ENCODE measurements at regions not wholly inside any gene's neighbourhood (a gene's known extent, or its start where the extent isn't known, plus 50 kb on each side); places are given as distances from the start of the nearest gene placed in this dataset.

DNA sequence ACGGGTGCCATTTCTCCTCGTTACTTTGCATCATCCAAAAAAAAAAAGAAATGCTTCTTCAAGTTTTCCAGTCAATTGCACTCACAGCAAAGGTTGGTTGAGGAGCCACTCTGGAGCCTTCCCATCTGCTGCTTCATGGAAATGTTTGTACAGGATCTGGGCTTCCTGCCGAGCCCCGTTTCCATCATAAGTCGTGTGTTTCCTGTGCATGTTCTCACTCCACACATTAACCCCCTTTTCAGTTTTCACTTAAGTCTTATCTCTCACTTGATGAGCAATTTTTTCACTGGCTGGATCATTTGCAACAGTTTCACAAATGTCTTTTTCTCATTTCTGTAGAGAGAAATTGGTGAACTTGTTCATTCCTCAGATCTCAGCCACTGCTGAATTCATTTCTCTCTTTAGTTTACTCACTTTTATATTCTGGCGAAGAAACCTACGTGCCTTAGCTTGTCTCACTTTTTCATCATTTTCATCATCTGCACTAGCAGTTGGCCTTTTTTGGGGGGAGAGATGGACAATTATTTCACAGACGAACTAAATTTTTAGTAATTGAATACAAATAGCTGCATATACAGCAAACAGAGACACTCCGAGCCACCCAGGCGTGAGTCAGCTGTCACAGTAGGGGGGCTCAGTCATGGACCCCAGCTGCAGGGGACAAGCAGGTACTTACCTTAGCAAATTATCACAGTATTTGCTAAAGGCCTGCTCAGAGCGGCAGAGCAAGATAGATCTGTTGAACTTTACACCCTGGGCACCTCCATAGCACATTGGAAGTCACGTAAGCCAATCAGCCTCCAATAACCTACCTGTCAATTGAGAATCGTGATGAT lies 750.8 kb upstream of the ID2 start:
- H3K9me3 Mint-ChIP-seq: no peaks in the 10 kb centered on the region
- TF ChIP-seq, protein P1, sequence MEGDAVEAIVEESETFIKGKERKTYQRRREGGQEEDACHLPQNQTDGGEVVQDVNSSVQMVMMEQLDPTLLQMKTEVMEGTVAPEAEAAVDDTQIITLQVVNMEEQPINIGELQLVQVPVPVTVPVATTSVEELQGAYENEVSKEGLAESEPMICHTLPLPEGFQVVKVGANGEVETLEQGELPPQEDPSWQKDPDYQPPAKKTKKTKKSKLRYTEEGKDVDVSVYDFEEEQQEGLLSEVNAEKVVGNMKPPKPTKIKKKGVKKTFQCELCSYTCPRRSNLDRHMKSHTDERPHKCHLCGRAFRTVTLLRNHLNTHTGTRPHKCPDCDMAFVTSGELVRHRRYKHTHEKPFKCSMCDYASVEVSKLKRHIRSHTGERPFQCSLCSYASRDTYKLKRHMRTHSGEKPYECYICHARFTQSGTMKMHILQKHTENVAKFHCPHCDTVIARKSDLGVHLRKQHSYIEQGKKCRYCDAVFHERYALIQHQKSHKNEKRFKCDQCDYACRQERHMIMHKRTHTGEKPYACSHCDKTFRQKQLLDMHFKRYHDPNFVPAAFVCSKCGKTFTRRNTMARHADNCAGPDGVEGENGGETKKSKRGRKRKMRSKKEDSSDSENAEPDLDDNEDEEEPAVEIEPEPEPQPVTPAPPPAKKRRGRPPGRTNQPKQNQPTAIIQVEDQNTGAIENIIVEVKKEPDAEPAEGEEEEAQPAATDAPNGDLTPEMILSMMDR (IDR thresholded peaks at IDR 0.05): no peak
- ChIA-PET POLR2A (no interaction called here), CTCF (no interaction called here)
- H3K36me3 Mint-ChIP-seq (ENCODE audit: low read depth): no peaks in the 10 kb centered on the region
- H3K4me3 Mint-ChIP-seq: no peak overlapping the region
- intact Hi-C loops (cut with micrococcal nuclease): no loop called here
- DNase-seq: no peak
- H3K27me3 Mint-ChIP-seq: no peaks in the 10 kb centered on the region
- no peaks in the 10 kb centered on the region for H3K4me1 Mint-ChIP-seq
- H3K27ac Mint-ChIP-seq: no peak overlapping the region
- ATAC-seq (ENCODE audit: low read depth): no peak

DNA sequence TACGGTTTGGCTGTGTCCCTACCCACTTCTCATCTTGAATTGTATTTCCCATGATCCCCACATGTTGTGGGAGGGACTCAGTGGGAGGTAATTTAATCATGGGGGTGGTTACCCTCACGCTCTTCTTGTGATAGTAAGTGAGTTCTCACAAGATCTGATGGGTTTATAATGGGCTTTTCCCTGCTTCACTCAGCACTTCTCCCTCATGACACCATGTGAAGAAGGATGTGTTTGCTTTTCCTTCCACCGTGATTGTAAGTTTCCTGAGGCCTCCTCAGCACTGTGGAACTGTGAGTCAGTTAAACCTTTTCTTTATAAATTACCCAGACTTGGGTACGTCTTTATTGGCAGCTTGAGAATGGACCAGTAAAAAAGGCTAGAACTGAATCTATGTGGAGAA lies 750.0 kb upstream of the ID2 start:
- ChIA-PET POLR2A (no interaction called here), CTCF (no interaction called here)
- ATAC-seq (ENCODE audit: low read depth) (no peak), DNase-seq (no peak)
- H3K4me3 Mint-ChIP-seq: no peak overlapping the region
- no peaks in the 10 kb centered on the region for H3K36me3 Mint-ChIP-seq (ENCODE audit: low read depth)
- H3K4me1 Mint-ChIP-seq: no peaks in the 10 kb centered on the region
- intact Hi-C loops (cut with micrococcal nuclease): no loop called here
- H3K9me3 Mint-ChIP-seq: no peaks in the 10 kb centered on the region
- H3K27me3 Mint-ChIP-seq: peaks cover 3% of the 10 kb centered on the region
- no peak overlapping the region for H3K27ac Mint-ChIP-seq
- TF ChIP-seq, protein P1 (IDR thresholded peaks at IDR 0.05): no peak

- DNase-seq: no peak
- no peak overlapping the region for H3K27ac Mint-ChIP-seq
- H3K9me3 Mint-ChIP-seq: no peaks in the 10 kb centered on the region
- ATAC-seq (ENCODE audit: low read depth): no peak
- intact Hi-C loops (cut with micrococcal nuclease): no loop called here
- POLR2A ChIA-PET: no interaction called here
- H3K36me3 Mint-ChIP-seq (ENCODE audit: low read depth): no peaks in the 10 kb centered on the region
- peaks cover 5% of the 10 kb centered on the region for H3K27me3 Mint-ChIP-seq
- CTCF ChIA-PET: no interaction called here
- no peaks in the 10 kb centered on the region for H3K4me1 Mint-ChIP-seq
- TF ChIP-seq, protein P1 (IDR thresholded peaks at IDR 0.05): no peak
- H3K4me3 Mint-ChIP-seq: no peak overlapping the region
Measured at GRCh38 chr2:7933672-7934071, 748.2 kb upstream of the ID2 start.

DNA sequence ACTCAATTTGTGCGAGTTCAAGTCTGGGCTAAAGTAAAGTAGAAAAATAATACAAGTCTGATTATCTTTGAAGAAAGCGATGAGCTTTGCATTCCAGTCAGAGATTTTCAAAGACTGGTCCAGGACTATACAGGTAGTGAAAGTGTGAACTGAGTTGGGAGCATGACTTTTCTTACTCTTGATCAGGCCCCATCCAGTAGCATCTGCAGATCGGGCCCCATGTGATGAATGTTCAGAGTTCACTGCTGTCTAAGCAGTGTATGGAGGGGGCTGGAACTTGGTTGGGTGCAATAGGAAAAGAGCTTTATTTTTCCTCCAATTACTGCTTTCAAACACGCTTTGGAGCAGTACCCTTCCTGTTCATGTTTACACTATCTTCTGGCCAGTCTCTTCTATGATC lies 747.4 kb upstream of the ID2 start:
- TF ChIP-seq, protein P1 (IDR thresholded peaks at IDR 0.05): no peak
- Mint-ChIP-seq H3K27ac (no peak overlapping the region), H3K9me3 (no peaks in the 10 kb centered on the region), H3K36me3 (ENCODE audit: low read depth) (no peaks in the 10 kb centered on the region), H3K27me3 (peaks cover 7% of the 10 kb centered on the region), H3K4me3 (no peak overlapping the region), H3K4me1 (no peaks in the 10 kb centered on the region)
- POLR2A ChIA-PET: no interaction called here
- no peak for DNase-seq
- intact Hi-C loops (cut with micrococcal nuclease): no loop called here
- no peak for ATAC-seq (ENCODE audit: low read depth)
- CTCF ChIA-PET: no interaction called here

- DNase-seq: no peak
- H3K4me1 Mint-ChIP-seq: no peaks in the 10 kb centered on the region
- ChIA-PET CTCF (no interaction called here), POLR2A (no interaction called here)
- H3K27ac Mint-ChIP-seq: no peak overlapping the region
- intact Hi-C loops (cut with micrococcal nuclease): no loop called here
- no peak overlapping the region for H3K4me3 Mint-ChIP-seq
- ATAC-seq (ENCODE audit: low read depth): no peak
- H3K27me3 Mint-ChIP-seq: peaks cover 11% of the 10 kb centered on the region
- no peaks in the 10 kb centered on the region for H3K9me3 Mint-ChIP-seq
- TF ChIP-seq, protein P1 (IDR thresholded peaks at IDR 0.05): no peak
- H3K36me3 Mint-ChIP-seq (ENCODE audit: low read depth): no peaks in the 10 kb centered on the region
Measured at GRCh38 chr2:7937082-7937481, 744.8 kb upstream of the ID2 start.

All from activated B cell treated with CpG ODN at 0.5 μM for 24 hours (primary cell).